ENCODE measurements at regions not wholly inside any gene's neighbourhood (a gene's known extent, or its start where the extent isn't known, plus 50 kb on each side); places are given as distances from the start of the nearest gene placed in this dataset.

GRCh38 chrX:39631276-39632229 is 466.2 kb downstream of the BCOR start:
- DNase-seq (ENCODE audit: low read depth), result no peak

GRCh38 chrX:39633293-39633692 is 464.5 kb downstream of the BCOR start:
- peak; percentile 44 for DNase-seq (ENCODE audit: low read depth)

GRCh38 chrX:39636481-39636880 is 461.3 kb downstream of the BCOR start:
- no peak for DNase-seq (ENCODE audit: low read depth)

GRCh38 chrX:39638526-39638925 is 459.2 kb downstream of the BCOR start:
- DNase-seq (ENCODE audit: low read depth), result no peak

GRCh38 chrX:39639871-39640270 is 457.9 kb downstream of the BCOR start:
- no peak for DNase-seq (ENCODE audit: low read depth)

GRCh38 chrX:39640866-39641265 is 456.9 kb downstream of the BCOR start:
- DNase-seq (ENCODE audit: low read depth), result no peak

GRCh38 chrX:39642071-39642470 is 455.7 kb downstream of the BCOR start:
- DNase-seq (ENCODE audit: low read depth), result no peak

GRCh38 chrX:39643550-39643949 is 454.2 kb downstream of the BCOR start:
- no peak for DNase-seq (ENCODE audit: low read depth)

- peak; percentile 74 for DNase-seq (ENCODE audit: low read depth)
Observed at GRCh38 chrX:39645178-39645895, 452.4 kb downstream of the BCOR start.

- no peak for DNase-seq (ENCODE audit: low read depth)
Observed at GRCh38 chrX:39648548-39649254, 449.1 kb downstream of the BCOR start.

- no peak for DNase-seq (ENCODE audit: low read depth)
Observed at GRCh38 chrX:39650768-39651347, 446.9 kb downstream of the BCOR start.

- no peak for DNase-seq (ENCODE audit: low read depth)
Observed at GRCh38 chrX:39652336-39652735, 445.4 kb downstream of the BCOR start.

- DNase-seq (ENCODE audit: low read depth), result no peak
Observed at GRCh38 chrX:39653691-39654090, 444.1 kb downstream of the BCOR start.

- no peak for DNase-seq (ENCODE audit: low read depth)
Observed at GRCh38 chrX:39654183-39654925, 443.4 kb downstream of the BCOR start.

GRCh38 chrX:39654952-39655351 is 442.8 kb downstream of the BCOR start:
- no peak for DNase-seq (ENCODE audit: low read depth)

GRCh38 chrX:39661116-39661907 is 436.4 kb downstream of the BCOR start:
- DNase-seq (ENCODE audit: low read depth), result no peak

GRCh38 chrX:39665830-39666518 is 431.8 kb downstream of the BCOR start:
- DNase-seq (ENCODE audit: low read depth), result no peak

GRCh38 chrX:39667191-39667590 is 430.6 kb downstream of the BCOR start:
- DNase-seq (ENCODE audit: low read depth), result no peak

- no peak for DNase-seq (ENCODE audit: low read depth)
Observed at GRCh38 chrX:39667736-39668482, 429.8 kb downstream of the BCOR start.
